HUDEP-2 (cell line): ENCODE measurements at regions not wholly inside any gene's neighbourhood (a gene's known extent, or its start where the extent isn't known, plus 50 kb on each side); places are given as distances from the start of the nearest gene placed in this dataset.
"Not testable (repeated sequence)": the region's sequence is repeated elsewhere in the genome, so short reads cannot be mapped to it uniquely, and the experiment has no call there.

Source experiments
- DNase-seq, 76 experiments: peaks; one replicate each; lab custom pipeline; 2025; ENCODE audit not compliant: unreplicated experiment in 76 of 76; lab: John Stamatoyannopoulos, UW

DNA sequence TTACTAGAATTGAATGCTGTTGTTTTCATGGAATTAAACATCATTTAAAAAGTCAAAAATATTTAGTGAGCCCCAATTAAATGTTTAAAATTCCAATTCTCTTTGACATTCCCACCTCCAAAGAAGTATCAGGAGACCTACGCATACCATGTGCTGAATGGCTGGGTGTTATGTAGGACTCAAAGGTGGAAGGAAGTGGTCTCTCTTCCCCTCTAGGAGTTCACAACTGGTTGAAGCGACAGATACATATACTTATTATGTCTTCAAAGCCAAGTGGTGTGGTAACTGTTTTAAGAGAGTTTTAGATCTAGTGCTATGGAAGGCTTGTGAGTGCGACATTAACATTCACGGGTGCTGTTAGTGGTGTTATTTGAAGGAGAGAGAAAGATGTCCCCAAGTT is 464.0 kb downstream of the ATP23 start:
- no peak for DNase-seq

DNA sequence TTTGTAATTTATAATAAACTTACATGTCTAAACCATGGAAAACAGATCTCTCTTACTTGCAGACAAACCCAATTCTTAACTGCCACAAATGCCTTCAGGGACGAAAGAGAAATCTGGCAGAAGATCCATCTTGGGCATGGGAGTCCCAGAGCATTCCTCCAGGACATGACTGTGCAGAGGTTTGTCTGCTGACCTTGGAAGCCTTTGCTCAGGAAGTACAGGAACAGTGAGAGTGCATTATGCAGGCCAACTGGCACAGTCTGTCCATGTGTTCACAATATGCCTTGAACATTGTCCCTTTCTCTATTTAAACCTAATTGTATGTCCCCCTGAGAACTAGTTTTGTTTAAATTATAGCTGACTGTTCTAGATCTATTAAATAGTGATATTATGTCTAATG is 467.1 kb downstream of the ATP23 start:
- DNase-seq, result no peak

DNA sequence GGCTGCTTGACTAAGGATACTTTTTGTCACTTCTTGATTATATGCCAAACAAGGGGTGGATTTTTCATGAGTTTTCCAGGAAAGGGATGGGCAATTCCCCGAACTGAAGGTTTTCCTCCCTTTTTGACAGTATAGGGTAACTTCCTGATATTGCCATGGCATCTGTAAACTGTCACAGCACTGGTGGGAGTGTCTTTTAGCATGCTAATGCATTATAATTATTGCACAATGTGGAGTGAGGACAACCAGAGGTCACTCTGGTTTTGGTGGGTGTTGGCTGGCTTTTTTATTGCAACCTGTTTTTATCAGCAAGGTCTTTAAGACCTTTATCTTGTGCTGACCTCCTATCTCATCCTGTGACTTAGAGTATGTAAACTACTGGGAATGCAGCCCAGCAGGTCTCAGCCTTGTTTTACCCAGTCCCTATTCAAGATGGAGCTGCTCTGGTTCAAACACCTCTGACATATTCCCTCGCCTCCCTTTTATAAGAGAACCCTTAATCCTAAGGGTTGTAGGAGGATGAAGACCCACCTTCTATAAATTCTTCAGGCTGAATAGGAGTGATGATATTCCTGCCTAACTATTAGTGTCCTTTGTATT is 471.2 kb downstream of the ATP23 start:
- DNase-seq, result peak in 42 of 76 experiments; percentile 2 to 77 (median 37)

DNA sequence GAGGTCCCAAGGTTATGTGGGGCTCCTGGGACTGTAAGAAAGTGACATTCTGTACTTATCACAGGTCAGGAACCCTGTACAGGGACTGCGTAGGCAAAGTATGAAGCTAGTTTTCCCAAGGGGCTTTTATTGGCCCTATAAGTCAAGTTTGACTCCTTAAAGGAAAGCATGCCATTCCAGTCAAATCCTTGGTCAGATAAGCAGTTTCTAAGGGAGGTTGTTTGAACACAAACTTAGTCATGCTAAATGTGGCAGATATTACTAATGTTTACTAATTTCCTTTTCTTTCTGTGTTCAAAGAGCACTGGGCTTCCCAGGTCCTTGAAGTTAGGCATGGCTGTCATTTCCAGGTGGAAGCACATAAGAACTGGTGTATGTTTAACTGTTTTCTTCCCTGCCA is 472.4 kb downstream of the ATP23 start:
- DNase-seq, result no peak

DNA sequence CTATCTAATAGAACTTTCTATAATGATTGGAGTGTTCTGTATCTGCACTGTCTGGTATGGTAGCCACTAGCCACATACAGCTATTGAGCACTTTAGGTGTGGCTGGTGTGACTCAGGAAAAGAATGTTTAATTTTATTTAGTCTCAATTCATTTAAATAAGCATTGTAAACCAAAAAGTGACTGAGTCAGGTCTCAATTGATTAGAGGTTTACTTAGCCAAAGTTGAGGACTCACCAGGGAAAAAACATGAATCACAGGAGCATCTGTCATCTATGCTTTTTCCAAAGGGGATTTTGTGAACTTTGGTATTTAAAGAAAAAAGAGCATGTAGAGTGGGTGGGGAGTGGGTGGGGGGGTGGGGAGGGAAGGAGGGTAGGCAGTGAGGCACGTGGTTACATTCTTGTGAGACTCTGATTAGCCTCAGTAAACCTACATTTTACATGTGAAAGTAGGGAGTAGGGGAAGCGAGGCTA is 473.1 kb downstream of the ATP23 start:
- no peak for DNase-seq

DNA sequence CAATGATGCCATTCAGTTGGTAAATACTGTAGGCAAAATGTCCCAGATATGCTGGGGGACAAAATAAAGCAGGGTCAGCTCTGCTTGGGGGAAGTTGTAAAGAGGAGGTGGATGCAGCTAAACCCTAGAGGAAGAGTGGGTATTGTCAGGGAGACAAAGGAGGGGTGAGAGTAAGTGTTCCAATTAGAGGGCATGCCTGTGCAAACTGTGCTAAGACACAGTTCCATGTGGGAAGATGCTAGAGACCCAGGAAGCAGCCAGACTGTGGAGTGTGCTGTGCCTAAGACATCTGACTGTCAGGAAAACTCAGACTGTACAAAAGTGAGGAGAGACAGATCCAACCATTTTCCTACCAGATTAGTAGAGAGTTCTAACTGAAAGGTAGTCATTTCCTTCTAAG is 474.3 kb downstream of the ATP23 start:
- no peak for DNase-seq

DNA sequence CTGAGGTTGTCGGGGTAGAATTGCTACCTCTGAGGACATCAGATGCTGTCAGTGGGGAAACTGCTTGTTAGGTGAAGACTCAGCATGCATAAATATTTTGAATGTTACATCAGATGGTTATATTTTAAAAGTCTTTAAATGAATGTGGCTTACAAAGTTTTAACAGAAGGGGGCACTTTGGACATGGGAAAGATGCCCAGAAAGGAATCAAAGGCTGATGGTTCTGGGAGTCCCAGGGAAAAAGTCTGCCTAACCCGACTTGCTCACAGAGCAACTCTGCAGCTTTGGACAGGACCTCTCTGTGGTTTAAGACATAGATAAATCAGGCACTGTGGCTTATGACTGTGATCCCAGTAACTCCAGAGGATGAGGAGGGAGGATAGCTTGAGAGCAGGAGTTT is 474.9 kb downstream of the ATP23 start:
- no peak for DNase-seq

DNA sequence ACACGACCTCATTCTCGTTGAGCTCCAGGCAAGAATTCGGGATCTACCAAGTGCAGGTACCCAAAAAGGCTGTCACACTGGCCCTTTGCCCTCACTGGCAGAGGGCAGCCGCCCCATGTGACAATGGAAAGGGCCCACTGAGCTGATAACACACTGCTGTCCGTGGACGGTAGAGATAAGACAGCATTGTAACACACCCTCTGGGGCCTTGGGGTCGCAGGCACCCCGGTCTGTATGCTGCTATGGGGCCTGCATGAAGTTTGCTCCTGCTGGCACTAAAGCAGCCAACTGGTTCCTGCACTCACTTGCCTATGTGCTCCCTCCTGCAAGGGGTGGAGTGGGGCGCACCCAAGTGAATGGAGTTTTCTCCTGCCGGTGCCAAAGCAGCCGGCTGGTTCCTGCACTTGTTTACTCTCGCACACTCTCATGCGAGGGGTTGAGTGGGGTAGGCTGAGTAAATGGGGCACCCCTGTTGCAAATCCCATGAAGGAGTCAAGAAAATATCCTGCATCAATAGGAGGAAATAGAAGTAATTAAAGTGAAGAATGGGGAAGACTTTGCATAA is 477.9 kb downstream of the ATP23 start:
- peak in 73 of 76 experiments; percentile 22 to 86 (median 64) for DNase-seq

DNA sequence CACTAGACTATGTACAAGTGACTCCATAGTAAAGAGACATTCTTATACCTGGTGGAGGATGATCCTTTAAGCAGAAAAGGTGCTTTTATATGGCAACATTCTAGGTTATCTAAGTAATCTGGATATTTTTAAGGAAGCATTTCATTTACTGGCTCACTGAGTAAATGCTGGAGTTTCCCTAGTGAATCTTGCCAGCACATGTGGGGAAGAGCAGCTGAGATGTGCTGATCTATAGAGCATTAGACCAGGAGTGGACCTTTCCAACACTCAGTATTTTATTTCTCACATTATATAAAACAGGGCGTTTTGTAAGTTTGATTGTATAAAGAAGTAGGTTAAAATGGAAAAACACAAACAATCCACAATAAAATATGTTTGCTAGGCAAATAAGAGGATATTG is 478.5 kb downstream of the ATP23 start:
- no peak for DNase-seq

DNA sequence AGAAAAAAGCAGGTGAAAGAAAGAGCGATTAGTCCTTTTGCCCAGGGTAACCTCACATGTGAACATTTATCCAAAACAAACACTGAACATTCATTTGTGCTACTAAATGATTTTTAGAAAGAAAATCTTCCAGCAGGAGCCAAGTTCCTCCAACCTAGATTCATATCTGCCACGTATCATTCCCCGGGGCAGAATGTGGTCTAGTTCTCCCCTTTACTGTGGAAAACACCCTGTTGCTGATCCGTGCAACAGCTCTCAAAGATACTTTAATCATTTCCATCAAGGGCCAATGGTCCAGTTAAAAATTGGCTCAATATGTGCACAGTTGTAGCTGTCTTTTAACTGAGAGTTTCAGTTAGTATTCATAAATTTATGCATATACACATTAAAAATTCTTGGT is 479.1 kb downstream of the ATP23 start:
- DNase-seq, result peak in 1 of 76 experiments; percentile 4

DNA sequence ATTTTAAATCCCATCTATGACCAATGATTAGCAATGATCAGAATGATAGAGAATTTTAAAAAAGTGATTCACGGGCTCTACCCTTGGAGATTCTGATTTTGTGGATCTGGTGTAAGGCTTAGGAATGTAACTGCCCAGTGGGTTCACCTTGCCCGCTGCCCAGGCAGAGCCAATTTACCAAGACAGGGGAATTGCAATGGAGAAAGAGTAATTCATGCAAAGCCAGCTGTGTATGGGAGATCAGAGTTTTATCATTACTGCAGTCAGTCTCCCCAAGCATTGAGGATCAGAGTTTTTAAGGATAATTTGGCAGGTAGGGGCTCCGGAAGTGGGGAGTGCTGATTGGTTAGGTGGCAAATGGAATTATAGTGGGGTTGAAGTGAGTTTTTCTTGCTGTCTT is 480.6 kb downstream of the ATP23 start:
- no peak for DNase-seq

DNA sequence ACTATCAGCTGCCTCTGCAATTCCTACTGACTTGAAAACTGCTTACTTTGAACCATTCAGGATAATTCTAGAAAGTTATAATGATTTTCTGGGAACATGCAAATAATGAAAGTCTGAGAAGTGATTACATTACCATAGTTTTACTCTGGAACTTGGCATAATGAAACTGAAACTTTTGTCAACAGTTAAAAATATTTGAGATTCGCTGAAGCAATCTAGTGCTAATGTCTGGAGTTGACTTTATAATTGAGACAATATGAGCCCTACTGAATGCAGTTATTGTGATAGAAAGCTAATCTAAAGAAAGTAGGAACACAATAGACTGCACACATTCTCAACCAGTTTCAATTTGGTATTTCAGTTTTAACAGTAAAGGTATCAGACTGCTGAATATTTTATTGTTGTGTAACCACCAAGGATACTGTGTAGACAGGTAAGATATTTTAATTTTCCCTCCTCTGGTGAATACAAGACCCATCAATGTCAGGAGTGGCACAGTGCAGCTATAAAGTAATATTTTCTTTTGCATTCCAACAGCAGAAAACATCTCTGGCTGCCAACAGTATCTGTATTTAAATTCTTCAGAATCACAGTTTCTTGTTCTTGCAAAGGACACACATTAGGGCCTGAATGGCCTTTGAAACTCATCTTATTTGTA is 483.5 kb downstream of the ATP23 start:
- DNase-seq, result no peak

DNA sequence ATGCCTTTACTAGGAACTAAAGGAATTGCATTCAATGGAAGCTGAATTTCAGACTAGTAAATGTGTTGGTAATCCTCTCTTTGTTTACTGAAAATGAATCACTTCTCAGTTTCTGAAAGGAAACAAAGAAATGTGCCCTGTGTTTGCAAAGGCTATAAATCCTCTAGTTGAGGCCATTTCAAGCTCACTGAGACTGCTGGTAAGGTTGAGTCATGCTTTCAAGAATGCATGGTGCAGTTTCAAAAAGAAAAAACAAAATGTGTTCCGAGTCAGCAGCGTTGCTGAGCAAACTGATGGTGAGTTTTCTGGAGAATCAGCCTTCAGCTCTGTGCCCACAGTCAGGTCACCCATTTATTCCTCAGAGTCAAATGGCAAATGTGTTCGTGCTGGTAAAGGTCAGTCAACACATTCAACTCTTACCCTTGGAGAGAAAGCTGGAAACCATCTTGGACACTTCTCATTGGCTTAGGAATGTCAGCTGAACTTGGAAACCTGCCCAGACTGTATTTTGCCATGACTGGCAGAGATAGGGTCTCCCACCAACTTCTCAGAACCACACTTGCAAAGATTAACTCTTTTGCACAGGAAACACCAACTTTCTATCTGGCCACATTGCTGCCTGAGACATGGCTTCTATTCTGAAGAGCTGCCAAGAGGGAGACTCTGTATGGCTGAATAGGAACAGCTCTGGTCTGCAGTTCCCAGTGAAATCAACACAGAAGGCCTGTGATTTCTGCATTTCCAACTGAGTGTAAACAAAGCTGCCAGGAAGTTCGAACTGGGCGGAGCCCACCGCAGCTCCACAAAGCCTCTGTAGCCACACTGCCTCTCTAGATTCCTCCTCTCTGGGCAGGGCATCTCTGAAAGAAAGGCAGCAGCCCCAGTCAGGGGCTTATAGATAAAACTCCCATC is 484.4 kb downstream of the ATP23 start:
- DNase-seq, result peak in 14 of 76 experiments; percentile 2 to 46 (median 14)

DNA sequence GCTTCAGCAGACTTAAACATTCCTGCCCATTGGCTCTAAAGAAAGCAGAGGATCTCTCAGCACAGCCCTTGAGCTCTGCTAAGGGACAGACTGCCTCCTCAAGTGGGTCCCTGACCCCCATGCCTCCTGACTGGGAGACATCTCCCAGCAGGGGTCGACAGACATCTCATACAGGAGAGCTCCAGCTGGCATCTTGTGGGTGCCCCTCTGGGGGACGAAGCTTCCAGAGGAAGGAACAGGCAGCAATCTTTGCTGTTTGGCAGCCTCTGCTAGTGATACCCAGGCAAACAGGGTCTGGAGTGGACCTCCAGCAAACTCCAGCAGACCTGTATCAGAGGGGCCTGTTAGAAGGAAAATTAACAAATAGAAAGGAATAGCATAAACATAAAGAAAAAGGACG is 485.1 kb downstream of the ATP23 start:
- not testable (repeated sequence) for DNase-seq

DNA sequence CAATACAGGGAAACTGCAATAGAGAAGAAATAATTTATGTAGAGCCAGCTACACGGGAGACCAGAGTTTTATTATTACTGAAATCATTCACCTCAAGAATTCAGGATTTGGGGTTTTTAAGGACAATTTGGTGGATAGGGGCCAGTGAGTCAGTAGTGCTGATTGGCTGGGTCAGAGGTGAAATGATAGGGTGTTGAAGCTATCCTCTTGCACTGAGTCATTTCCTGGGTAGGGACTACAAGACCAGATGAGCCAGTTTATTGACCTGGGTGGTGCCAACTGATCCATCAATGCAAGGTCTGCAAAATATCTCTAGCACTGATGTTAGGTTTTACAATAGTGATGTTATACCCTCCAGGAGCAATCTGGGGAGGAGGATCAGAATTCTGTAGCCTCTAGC is 486.3 kb downstream of the LRIG3 start:
- DNase-seq, result no peak

DNA sequence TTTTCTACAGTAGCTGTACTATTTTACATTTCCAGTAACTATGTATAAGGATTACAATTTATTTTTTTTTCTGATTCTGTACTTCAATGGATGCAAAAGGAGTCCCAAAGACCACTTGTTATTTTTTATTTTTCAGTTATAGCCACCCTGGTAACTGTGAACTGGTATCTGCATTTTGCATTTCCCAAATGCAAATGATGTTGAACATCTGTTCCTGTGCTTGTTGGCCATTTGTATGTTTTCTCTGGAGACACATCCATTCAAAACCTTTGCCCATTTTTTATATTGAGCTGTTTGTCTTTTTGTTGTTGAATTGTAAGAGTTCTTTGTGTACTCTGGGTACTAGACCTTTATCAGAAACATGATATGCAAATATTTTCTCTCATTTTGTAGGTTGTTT is 485.6 kb downstream of the LRIG3 start:
- DNase-seq, result no peak

DNA sequence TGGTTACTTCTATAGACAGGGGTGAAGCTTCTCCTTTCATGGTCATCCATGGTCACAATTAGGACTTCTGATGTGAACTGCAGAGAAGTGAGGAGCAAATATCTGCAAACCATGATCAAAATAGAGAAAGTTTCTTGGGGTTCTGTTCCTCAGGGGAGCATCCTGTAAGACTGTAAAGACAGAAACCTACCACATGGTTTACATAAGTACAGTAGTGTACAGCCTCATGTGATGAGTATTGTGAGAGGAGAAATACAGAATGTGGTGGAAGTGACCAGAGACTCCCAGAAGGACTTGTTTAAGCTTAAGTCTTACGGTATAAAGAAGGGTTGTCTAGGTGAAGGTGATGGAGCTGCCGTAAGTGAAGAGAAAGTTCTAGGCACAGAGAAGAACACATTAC is 484.7 kb downstream of the LRIG3 start:
- DNase-seq, result no peak

DNA sequence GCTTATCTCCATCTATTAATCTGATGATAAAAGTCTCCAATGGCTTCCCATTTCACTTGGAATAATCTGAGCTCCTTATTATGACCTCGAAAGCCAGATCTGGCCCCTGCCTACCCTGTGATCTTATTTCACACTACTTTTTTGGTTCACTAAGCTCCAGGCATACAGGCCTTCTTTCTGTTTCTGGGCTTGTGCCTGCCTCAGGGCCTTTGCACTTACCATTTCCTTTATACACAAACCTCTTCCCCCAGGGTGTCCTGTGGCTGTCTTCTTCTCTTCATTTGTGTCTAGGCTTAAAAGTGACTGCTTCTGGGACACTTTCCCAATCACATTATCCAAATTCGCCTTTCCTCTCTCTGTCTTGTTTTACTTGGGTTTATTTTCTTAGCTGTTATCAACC is 478.8 kb downstream of the LRIG3 start:
- DNase-seq, result no peak

DNA sequence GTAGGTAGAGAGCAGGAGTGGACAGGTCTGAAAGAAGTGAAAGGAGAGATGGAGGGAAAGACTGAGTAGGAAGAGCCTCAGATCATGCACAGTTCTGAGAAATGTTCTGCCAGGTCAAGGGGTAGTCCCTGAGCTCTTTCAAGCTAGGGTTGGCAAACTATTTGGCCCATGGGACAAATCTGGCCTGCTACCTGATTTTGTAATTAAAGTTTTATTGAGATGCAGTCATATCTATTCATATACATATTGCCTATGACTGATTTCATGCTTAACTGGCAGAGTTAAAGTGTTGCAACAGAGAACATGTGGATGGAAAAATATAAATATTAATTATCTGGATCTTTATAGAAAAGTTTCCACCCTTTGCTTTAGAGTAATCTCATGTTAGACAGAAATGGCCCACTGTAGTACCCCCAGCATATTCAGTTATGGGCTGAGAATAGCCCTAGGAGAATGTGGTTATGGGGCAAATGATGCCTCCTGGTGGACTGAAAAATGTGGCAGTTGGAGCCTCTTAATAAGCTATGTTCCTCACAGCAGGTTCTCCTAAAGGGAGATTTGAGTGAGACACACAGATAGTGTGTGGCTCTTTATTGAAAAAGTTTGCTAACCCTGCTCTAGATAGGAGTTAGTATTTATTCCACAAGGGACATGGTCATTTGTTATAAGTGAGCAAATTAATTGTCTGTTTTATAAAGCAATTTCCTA is 476.9 kb downstream of the LRIG3 start:
- peak in 33 of 76 experiments; percentile 1 to 61 (median 23) for DNase-seq

DNA sequence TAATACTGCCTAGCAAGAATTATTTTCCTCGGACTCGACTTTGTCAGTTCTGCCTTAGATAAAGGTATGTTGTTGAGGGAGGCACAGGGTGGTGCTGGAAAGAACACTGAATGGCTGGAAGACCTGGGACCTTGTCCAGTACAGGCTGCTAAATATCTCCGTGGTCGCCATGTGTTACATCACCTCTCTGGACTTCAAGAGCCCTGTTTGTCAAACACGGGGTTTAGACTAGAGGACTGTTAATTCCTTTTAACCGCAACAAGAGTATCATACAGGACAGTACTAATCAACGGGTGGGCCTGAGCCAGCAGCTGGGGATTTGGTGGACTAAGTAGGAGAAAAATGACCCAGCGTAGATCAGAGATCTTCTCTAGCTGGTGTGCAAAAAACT is 476.3 kb downstream of the LRIG3 start:
- DNase-seq, result no peak
